ENCODE measurements at regions not wholly inside any gene's neighbourhood (a gene's known extent, or its start where the extent isn't known, plus 50 kb on each side); places are given as distances from the start of the nearest gene placed in this dataset.

- DNase-seq (ENCODE audit: low read depth): no peak
Measured at GRCh38 chr9:107211284-107211923, 71.7 kb upstream of the RAD23B start.

GRCh38 chr9:107212613-107213012 lies 70.5 kb upstream of the RAD23B start:
- DNase-seq (ENCODE audit: low read depth): no peak

DNA sequence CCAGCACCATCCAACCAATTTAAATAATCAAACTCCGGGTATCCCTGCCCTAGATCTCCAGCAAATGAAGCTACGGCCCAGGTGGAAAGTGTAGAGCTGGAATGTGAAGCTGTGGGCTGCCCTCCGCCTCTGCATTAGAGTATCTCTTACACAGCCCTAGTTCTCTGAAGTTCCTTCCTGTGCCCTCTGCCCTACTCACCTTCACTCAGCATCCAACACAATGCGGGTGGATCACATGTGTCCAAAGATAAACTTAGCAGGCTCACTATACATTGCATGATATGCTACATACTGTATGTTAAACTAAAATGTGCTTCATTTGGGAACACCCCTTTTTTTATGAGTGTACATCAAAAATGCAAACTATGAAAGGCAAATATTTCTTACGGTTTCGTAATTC lies 70.0 kb upstream of the RAD23B start:
- no peak for DNase-seq (ENCODE audit: low read depth)

DNA sequence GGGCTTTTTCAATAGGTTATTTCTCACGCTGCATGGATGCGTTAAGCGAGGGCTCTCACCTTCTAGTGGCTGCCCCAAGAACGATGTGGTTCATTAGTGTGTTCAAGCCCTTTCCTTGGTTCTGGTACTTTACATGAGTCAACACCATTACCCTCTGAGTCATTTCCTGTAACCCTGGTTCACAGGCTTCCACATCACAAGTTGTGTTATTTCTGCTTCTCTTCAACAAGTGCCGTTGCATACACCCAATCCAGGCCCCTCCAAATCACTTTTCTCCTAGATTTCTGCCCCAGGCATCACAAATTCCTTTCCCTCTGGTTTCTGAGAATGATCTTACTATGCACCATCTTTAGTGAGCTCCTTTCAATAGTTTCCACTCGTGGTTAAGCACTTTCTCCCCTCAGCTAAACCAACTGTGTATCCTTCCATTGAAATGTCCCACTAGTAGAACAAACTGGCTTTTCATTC lies 69.5 kb upstream of the RAD23B start:
- DNase-seq (ENCODE audit: low read depth): peak; percentile 19

DNA sequence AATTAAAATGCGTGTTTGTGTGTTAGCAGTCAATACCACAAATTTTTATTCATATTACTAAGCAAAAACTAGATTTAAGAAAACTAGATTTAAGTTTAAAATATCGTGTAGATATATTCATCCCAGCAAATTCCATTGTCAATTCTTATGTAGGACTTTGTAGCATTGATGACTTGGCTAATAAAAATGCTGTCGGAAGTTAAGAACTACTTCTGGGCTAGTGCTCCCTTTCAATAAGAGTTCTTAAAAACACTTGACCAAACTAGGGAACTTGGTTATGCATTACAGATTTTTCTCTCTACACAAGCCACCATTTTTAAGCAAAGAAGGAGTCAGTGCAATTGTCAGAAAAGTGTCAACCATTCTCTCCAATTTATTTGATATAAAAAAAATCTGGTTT lies 68.7 kb upstream of the RAD23B start:
- DNase-seq (ENCODE audit: low read depth): no peak

GRCh38 chr9:107214915-107215314 lies 68.2 kb upstream of the RAD23B start:
- DNase-seq (ENCODE audit: low read depth): no peak

- DNase-seq (ENCODE audit: low read depth): no peak
Measured at GRCh38 chr9:107215381-107215780, 67.7 kb upstream of the RAD23B start.

- DNase-seq (ENCODE audit: low read depth): no peak
Measured at GRCh38 chr9:107216329-107216728, 66.8 kb upstream of the RAD23B start.

GRCh38 chr9:107218829-107219485 lies 64.1 kb upstream of the RAD23B start:
- no peak for DNase-seq (ENCODE audit: low read depth)

GRCh38 chr9:107219486-107220077 lies 63.5 kb upstream of the RAD23B start:
- DNase-seq (ENCODE audit: low read depth): no peak

DNA sequence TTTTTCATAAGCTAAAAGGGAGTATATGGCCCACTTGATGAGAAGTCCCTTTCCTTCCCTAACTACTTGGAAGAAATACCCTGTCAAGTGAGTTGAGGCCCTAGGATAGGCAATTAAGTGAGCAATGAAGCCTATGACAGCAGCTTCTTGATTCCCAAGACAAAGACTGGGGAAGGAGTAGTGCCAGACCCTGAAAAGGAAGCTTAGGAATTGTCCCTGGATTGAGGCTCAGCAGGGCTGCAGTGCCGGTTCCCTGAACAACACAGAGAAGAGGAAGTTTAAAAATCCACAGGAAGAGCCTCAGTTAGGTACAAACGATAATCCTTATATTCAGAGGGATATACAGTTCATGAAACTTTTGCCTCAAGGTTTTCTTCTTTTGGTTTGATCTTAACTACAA lies 61.8 kb upstream of the RAD23B start:
- no peak for DNase-seq (ENCODE audit: low read depth)

- no peak for DNase-seq (ENCODE audit: low read depth)
Measured at GRCh38 chr9:107222020-107222522, 61.0 kb upstream of the RAD23B start.

GRCh38 chr9:107223381-107223780 lies 59.7 kb upstream of the RAD23B start:
- DNase-seq (ENCODE audit: low read depth): no peak

DNA sequence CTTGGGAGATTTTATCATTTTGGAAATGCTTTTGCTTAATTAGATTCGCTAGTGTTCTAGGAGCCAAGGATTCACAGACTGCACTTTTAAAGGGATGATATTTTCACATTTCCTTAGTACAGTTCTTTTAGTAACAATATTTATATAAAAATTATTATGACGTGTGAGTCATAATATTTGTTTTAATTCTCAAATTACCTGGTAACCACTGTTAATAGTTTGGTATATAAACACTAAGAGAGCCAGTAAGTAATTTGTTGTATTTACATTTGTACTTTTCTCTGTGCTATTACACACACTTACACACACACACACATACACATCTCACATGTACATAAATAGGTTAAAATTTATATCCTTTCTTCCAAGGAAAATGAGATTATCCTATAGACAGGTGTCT lies 58.8 kb upstream of the RAD23B start:
- no peak for DNase-seq (ENCODE audit: low read depth)

DNA sequence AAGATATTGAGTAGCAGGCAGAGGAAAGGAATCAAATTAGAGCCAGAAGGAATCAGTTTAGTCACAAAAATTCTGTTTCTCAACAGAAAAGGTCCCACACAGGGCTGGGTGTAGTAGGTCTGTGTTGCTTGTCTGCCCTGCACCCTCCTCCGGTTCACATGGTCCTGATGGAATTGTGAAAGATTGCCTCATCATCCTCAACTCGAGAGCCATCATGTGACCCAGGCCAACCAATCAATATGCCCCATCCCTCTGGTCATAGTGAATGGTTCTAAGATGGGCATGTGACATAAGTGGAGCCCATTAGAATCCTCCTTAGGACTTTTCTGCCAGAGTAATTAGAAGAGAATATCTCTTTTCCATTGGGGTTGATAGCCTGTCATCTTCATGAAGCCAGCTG lies 56.7 kb upstream of the RAD23B start:
- DNase-seq (ENCODE audit: low read depth): no peak

- no peak for DNase-seq (ENCODE audit: low read depth)
Measured at GRCh38 chr9:107227774-107228173, 55.3 kb upstream of the RAD23B start.

DNA sequence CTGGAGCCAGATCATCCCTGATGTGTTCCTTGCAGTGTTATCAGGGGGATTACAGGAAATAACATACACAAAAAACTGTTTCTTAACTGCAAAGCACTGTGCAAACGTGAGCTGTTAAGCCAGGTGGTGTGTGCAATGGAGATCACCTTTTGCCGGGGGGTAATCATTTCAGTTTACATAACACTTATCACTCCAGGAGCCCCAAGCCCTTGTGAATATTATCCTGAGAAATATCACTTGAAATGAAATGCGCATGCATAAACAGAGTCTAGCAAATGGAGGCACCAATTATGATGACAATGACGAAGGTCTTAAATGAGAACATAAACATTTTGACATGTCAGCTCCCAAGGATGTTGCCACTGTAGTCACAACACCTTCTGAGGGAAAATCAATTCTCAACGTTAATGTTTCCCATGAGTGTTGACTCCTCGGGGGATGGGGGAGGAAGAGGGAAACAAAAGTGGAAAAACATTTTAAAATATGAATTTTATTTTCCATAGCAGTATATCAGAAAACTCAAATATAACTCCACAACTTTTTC lies 54.5 kb upstream of the RAD23B start:
- no peak for DNase-seq (ENCODE audit: low read depth)

DNA sequence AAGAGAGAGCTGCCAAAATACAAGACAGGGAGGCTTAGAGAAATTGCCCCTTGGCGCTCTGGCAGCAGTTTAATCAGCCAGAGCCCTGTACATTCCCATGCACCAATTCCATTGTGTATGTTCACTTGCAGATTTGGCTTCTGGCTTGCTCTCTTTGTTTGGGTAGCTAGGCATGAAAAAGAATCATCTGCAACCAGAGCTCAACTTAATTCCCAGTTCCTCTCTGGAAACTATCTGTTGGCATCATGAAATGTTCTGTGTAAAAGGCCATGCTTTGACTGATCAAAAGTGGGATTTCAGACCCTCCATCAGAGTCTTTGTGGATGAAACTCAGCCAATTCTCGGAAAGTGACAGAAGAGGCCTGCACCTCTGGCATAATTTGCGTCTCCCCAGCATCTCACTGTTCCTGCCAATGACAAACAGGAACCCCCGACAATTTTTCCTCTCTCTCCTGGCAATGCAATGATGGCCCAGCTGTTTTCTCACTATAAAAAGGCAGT lies 53.8 kb upstream of the RAD23B start:
- DNase-seq (ENCODE audit: low read depth): no peak
